ENCODE measurements at regions not wholly inside any gene's neighbourhood (a gene's known extent, or its start where the extent isn't known, plus 50 kb on each side); places are given as distances from the start of the nearest gene placed in this dataset.

GRCh38 chr4:134906404-134907023 lies 704.9 kb upstream of the PABPC4L start:
- no peak overlapping the region for H3K9ac ChIP-seq (ENCODE audit: low read depth in 2 of 2, low read length in 2 of 2)
- intact Hi-C loops (cut with DNase I) = no loop called here
- DNase-seq = no peak
- no peaks in the 10 kb centered on the region for H3K9me3 ChIP-seq
- H3K27me3 ChIP-seq = no peaks in the 10 kb centered on the region
- no peaks in the 10 kb centered on the region for H3K4me1 ChIP-seq
- no peak for TF ChIP-seq CTCF (IDR thresholded peaks at IDR 0.05)
- H3K4me3 ChIP-seq = no peak overlapping the region
- H3K36me3 ChIP-seq = no peaks in the 10 kb centered on the region
- no peak overlapping the region for H3K27ac ChIP-seq

GRCh38 chr4:134905061-134905460 lies 703.5 kb upstream of the PABPC4L start:
- no peak overlapping the region for H3K9ac ChIP-seq (ENCODE audit: low read depth in 2 of 2, low read length in 2 of 2)
- H3K27ac ChIP-seq = no peak overlapping the region
- TF ChIP-seq CTCF (IDR thresholded peaks at IDR 0.05) = no peak
- intact Hi-C loops (cut with DNase I) = no loop called here
- H3K9me3 ChIP-seq = no peaks in the 10 kb centered on the region
- H3K4me3 ChIP-seq = no peak overlapping the region
- H3K4me1 ChIP-seq = no peaks in the 10 kb centered on the region
- no peaks in the 10 kb centered on the region for H3K36me3 ChIP-seq
- no peaks in the 10 kb centered on the region for H3K27me3 ChIP-seq
- DNase-seq = no peak

GRCh38 chr4:134888156-134888555 lies 686.6 kb upstream of the PABPC4L start:
- H3K9ac ChIP-seq (ENCODE audit: low read depth in 2 of 2, low read length in 2 of 2) = no peak overlapping the region
- no peaks in the 10 kb centered on the region for H3K36me3 ChIP-seq
- TF ChIP-seq CTCF (IDR thresholded peaks at IDR 0.05) = no peak
- intact Hi-C loops (cut with DNase I) = no loop called here
- H3K4me3 ChIP-seq = no peak overlapping the region
- no peaks in the 10 kb centered on the region for H3K27me3 ChIP-seq
- DNase-seq = no peak
- H3K27ac ChIP-seq = no peak overlapping the region
- no peaks in the 10 kb centered on the region for H3K4me1 ChIP-seq
- no peaks in the 10 kb centered on the region for H3K9me3 ChIP-seq

GRCh38 chr4:134885436-134885835 lies 683.8 kb upstream of the PABPC4L start:
- H3K4me3 ChIP-seq = no peak overlapping the region
- H3K9ac ChIP-seq (ENCODE audit: low read depth in 2 of 2, low read length in 2 of 2) = no peak overlapping the region
- H3K36me3 ChIP-seq = no peaks in the 10 kb centered on the region
- DNase-seq = no peak
- no peaks in the 10 kb centered on the region for H3K4me1 ChIP-seq
- no peak overlapping the region for H3K27ac ChIP-seq
- intact Hi-C loops (cut with DNase I) = no loop called here
- TF ChIP-seq CTCF (IDR thresholded peaks at IDR 0.05) = no peak
- H3K9me3 ChIP-seq = no peaks in the 10 kb centered on the region
- H3K27me3 ChIP-seq = no peaks in the 10 kb centered on the region

- Histone ChIP-seq H3K9me3 (no peaks in the 10 kb centered on the region), H3K9ac (ENCODE audit: low read depth in 2 of 2, low read length in 2 of 2) (no peak overlapping the region), H3K27ac (no peak overlapping the region), H3K4me1 (no peaks in the 10 kb centered on the region), H3K36me3 (no peaks in the 10 kb centered on the region), H3K27me3 (no peaks in the 10 kb centered on the region), H3K4me3 (no peak overlapping the region)
- no peak for DNase-seq
- intact Hi-C loops (cut with DNase I) = no loop called here
- no peak for TF ChIP-seq CTCF (IDR thresholded peaks at IDR 0.05)
Observed at GRCh38 chr4:134883831-134884449, 682.4 kb upstream of the PABPC4L start.
